Endothelial cell of umbilical vein (primary cell): ENCODE measurements at regions not wholly inside any gene's neighbourhood (a gene's known extent, or its start where the extent isn't known, plus 50 kb on each side); places are given as distances from the start of the nearest gene placed in this dataset.

Experiments used
- CTCF ChIP-seq, 2 donors: IDR thresholded peaks; 1 replicate in 1 of 2; 2 replicates in 1 of 2; pipeline ENCODE4 v1.5.1; 2011; ENCODE audit warnings: low read length in 2 of 2, mild to moderate bottlenecking in 2 of 2, moderate library complexity in 2 of 2, control low read depth in 1 of 2, inconsistent platforms in 1 of 2, low read depth in 1 of 2; ENCODE audit not compliant: insufficient read depth in 1 of 2; ENCODE audit errors: extremely low read depth in 1 of 2
- EZH2 ChIP-seq: IDR thresholded peaks from 2 replicates; pipeline ENCODE4 v1.6.1; 2012; ENCODE audit warnings: borderline replicate concordance, low read depth, mild to moderate bottlenecking, moderate library complexity, low read length, inconsistent platforms; ENCODE audit not compliant: severe bottlenecking
- POLR2A ChIP-seq: IDR thresholded peaks from 2 replicates; pipeline ENCODE4 v1.6.1; 2012; ENCODE audit warnings: low read depth, mild to moderate bottlenecking, control low read depth, low read length

GRCh38 chr12:124179936-124180607 lies 114.8 kb upstream of the RFLNA start:
- TF ChIP-seq CTCF (IDR thresholded peaks at IDR 0.05; ENCODE audit: extremely low read depth in 1 of 2, insufficient read depth in 1 of 2, low read depth in 1 of 2, low read length in 2 of 2) (no peak), POLR2A (no peak), EZH2 (no peak)
